ENCODE measurements at regions not wholly inside any gene's neighbourhood (a gene's known extent, or its start where the extent isn't known, plus 50 kb on each side); places are given as distances from the start of the nearest gene placed in this dataset.
A peak's percentile ranks its signal among the peaks of the same experiment; 100 is the strongest.

- no peak for ATAC-seq
- TF ChIP-seq TCF4 (CRISPR knock-in tag; IDR thresholded peaks at IDR 0.05; ENCODE audit: borderline replicate concordance) = peak; percentile 44; the same call in 1 of the 2 replicates
- TF ChIP-seq CSDC2 (CRISPR knock-in tag; IDR thresholded peaks at IDR 0.05) = no peak
These were observed 91.4 kb upstream of the NAMPT start for GRCh38 chr7:106376026-106376799.

GRCh38 chr7:106375499-106375898 is 90.7 kb upstream of the NAMPT start:
- TF ChIP-seq POU6F1 (CRISPR knock-in tag; IDR thresholded peaks at IDR 0.05; ENCODE audit: borderline replicate concordance, low read depth) (no peak), SNAI2 (CRISPR knock-in tag; IDR thresholded peaks at IDR 0.05) (no peak), OSR1 (CRISPR knock-in tag; IDR thresholded peaks at IDR 0.05) (no peak), PATZ1 (CRISPR knock-in tag; IDR thresholded peaks at IDR 0.05; ENCODE audit: borderline replicate concordance) (no peak), ZFP3 (CRISPR knock-in tag; IDR thresholded peaks at IDR 0.05) (no peak), TSHZ2 (CRISPR knock-in tag; IDR thresholded peaks at IDR 0.05) (no peak), TCF4 (CRISPR knock-in tag; IDR thresholded peaks at IDR 0.05; ENCODE audit: borderline replicate concordance) (no peak), ARNTL (CRISPR knock-in tag; IDR thresholded peaks at IDR 0.05; ENCODE audit: borderline replicate concordance, low read depth) (no peak), PPARA (CRISPR knock-in tag; IDR thresholded peaks at IDR 0.05; ENCODE audit: borderline replicate concordance) (no peak), TOX (CRISPR knock-in tag; IDR thresholded peaks at IDR 0.05; ENCODE audit: borderline replicate concordance) (no peak), RARB (CRISPR knock-in tag; IDR thresholded peaks at IDR 0.05) (no peak), GLIS3 (CRISPR knock-in tag; IDR thresholded peaks at IDR 0.05) (no peak), ESRRG (CRISPR knock-in tag; IDR thresholded peaks at IDR 0.05) (no peak), ZNF8 (CRISPR knock-in tag; IDR thresholded peaks at IDR 0.05) (no peak), ZFP30 (CRISPR knock-in tag; IDR thresholded peaks at IDR 0.05) (no peak)
- ATAC-seq = no peak

DNA sequence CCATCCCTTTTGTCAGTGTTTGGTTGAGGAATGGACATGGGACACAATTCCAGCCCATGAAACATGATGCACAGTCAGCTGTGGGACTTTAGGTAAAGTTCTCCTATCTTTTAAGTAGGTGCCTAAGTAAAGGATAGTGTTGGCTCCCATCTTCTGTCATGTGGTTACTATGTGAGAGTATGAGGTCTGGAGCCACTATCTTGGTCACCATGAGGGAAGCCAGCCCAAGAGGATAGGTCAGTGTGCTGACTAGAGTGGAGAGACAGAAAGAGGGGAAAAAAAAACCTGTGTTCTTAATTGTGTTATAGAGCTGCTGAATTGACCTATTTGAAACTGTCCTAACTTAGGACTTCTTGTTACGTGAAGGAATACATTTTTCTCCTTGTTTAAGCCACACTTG is 89.7 kb upstream of the NAMPT start:
- TF ChIP-seq SNAI2 (CRISPR knock-in tag; IDR thresholded peaks at IDR 0.05) = no peak
- TF ChIP-seq CSDC2 (CRISPR knock-in tag; IDR thresholded peaks at IDR 0.05) = no peak
- no peak for TF ChIP-seq PATZ1 (CRISPR knock-in tag; IDR thresholded peaks at IDR 0.05; ENCODE audit: borderline replicate concordance)
- no peak for TF ChIP-seq CSRNP3 (CRISPR knock-in tag; IDR thresholded peaks at IDR 0.05)
- TF ChIP-seq OSR1 (CRISPR knock-in tag; IDR thresholded peaks at IDR 0.05) = no peak
- no peak for TF ChIP-seq ZNF565 (CRISPR knock-in tag; conservative IDR thresholded peaks at IDR 0.05; ENCODE audit: low read depth)
- no peak for TF ChIP-seq ZNF8 (CRISPR knock-in tag; IDR thresholded peaks at IDR 0.05)
- TF ChIP-seq ISL1 (CRISPR knock-in tag; IDR thresholded peaks at IDR 0.05) = no peak
- no peak for TF ChIP-seq ZFP30 (CRISPR knock-in tag; IDR thresholded peaks at IDR 0.05)
- no peak for TF ChIP-seq POU6F1 (CRISPR knock-in tag; IDR thresholded peaks at IDR 0.05; ENCODE audit: borderline replicate concordance, low read depth)
- ATAC-seq = no peak

Measured in SK-N-SH treated with all-trans-retinoic acid at 6 μM for 48 hours (cell line).